ENCODE measurements at regions not wholly inside any gene's neighbourhood (a gene's known extent, or its start where the extent isn't known, plus 50 kb on each side); places are given as distances from the start of the nearest gene placed in this dataset.
"Not testable (repeated sequence)": the region's sequence is repeated elsewhere in the genome, so short reads cannot be mapped to it uniquely, and the experiment has no call there.

DNA sequence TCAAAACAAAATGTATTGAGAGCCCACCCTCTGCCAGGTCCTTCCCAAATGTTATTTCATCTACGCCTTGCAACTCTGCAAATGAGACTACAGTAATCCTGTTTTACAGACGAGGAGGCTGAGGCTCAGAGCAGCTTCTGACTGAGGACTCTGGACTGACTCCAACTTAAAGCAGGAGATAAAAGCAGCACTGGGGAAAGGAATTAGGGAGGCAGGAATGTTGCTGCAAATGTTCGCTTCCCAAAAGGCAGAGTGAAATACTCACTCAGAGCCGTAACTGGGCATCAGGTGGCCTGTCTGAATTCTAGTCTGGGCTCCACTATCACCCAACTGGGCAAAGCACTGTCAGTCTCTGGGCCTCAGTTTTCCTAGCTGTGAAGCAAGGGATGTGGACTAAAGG is 94.7 kb upstream of the SRD5A3 start:
- peak; percentile 42 for DNase-seq (ENCODE audit: low read depth, low spot score)

DNA sequence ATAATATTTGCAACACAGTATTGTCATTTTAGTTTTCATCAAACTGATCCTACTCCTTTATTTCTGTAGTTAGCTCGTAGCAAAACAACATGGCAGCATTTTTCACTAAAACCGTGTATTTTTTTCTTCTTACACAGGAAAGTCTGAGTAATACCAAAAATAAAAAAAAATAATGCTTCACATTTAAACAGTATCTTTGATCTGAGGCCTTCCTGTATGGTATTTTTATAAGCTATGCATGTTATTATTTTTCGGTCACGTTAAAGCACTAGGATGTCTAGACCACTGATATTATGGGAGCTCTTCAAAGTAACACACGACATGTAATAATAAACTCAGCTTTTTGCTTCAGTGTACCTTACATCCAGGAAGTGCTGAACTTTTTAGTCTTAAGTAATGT is 94.1 kb upstream of the SRD5A3 start:
- no peak for DNase-seq (ENCODE audit: low read depth, low spot score)

DNA sequence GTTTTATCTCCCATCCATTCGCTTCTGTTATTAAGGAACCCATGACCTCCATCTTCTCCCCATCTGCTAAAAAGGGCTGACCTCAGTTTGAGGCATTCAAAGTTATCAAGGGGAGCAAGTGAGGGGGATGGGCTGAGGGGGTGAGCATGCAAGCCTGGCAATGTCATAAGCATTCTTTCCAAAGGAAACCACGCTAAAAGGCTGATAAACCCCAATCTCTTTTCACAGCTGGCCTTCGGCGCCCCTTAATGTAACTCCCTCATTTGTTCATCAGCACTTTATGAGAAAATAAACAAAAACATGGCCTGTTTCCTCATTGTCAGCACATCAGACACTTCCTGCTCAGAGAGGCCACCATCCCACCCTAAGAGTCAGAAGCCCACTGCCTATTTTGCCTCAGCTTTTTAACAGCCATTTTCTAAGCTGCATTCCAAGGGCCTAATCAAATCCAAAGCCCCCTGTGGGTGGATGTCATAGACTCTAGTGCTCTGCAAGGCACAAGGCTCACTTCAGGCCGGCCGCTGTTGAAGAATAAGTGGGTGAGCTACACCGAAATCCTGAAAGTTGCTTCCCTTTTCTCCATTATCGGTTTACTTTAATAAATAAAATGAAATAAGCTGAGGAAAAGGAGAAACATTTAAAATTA is 92.0 kb upstream of the SRD5A3 start:
- no peak for DNase-seq (ENCODE audit: low read depth, low spot score)

DNA sequence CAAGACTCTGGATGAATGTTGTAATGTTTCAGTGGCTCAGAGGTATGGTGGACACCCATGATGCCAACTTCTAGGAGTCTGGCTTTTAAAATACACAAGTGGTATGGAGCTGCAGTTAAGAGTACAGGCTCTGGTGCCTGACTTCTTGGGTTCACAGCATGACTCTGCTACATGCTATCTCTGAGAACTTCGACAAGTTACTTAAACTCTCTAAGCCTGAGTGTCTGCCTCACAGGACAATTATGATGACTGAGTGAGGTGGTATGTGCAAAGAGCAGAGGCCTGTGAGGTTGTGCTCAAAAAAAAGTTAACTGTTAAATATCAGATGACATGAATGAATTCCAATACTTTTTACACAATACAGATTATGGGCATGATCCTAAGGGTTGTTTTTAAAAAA is 90.9 kb upstream of the SRD5A3 start:
- DNase-seq (ENCODE audit: low read depth, low spot score), result peak; percentile 28

- DNase-seq (ENCODE audit: low read depth, low spot score), result peak; percentile 64
Observed at GRCh38 chr4:55256787-55257186, 89.3 kb upstream of the SRD5A3 start.

DNA sequence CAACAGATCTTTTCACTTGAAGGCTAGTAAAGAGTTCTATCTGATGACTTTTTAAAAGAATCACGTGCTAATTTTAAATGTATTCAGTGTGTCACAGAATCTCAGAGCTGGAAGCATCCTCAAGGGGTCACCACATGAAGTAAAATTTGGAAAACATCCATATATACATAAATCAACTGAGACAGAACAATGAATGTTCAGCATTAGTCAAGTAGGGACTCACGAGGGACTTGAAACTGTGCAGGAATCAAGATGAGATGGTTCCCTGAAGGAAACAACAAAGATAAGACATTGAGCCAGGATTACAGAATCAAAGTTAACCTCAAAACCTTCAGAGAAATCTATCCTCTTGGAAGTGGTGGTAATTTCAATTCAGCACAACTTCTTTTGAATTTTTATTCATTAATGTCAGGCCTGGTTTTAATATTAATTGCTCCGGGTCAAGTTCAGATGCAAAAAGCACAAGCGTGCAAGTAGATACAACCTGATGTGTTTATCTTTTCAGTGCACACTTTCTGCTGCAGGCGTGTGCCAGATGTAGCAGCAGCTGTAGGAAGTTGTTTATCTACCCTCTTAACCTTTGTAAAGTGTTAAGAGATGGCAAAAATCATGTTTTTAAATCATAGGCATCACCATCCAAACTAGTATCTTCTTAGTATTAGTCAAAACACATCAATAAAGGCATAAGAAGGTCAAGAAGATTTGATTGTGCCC is 87.7 kb upstream of the SRD5A3 start:
- DNase-seq (ENCODE audit: low read depth, low spot score), result no peak

DNA sequence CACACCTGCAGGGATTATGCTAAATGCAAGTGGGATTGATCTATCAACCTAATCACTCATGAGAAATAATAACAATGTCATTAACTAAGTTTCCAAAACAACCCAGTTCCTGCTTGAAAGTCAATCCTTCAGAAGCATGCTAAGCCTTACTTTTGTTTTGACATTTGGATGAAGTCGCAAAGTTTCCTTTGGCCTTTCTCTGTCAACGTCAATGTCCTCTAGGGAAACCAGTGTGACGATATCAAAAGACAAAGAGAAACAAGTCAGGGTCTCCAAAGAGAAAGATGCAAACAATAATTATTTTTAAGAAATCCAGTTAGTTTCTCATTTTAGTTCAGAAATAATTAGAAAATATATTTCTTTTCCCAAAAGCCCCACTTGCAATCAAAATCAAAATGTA is 86.7 kb upstream of the SRD5A3 start:
- DNase-seq (ENCODE audit: low read depth, low spot score), result no peak

GRCh38 chr4:55269470-55269869 is 76.6 kb upstream of the SRD5A3 start:
- DNase-seq (ENCODE audit: low read depth, low spot score), result no peak

DNA sequence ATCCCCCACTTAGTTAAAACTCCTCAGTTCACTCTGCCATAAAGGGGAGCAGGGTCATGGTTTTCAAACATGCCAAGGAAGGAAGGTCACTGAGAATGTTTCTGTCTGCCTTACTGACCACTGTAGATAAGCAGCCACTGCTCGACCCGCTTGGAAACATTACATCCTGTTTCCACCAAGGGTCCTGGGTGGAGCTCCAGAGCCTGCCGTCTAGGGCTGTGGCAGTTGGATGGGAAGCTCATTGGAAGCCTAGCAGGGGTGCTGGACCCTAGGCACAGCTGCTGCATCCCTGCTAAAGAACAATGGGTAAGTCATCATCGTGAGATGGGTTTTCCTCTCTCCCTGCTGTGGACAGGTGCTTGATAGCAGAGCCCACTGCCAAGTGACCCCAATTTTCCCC is 76.0 kb upstream of the SRD5A3 start:
- no peak for DNase-seq (ENCODE audit: low read depth, low spot score)

DNA sequence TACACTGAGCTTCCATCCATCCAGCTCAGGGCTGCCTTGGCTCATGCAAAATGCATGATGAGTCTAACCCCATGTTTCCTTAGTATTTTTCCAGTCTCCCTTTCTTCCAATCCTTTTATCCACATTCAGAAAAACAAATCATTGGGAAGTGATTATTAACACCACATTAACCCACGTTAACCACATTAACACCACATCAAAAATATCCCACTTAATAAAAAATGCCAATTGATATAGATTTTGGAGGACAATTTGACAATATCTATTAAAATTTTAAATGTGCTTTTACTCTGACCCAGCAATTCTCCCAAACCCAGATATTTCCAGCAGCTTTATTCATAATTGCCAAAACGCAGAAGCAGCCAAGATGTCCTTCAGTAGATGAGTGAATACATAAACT is 75.6 kb upstream of the SRD5A3 start:
- DNase-seq (ENCODE audit: low read depth, low spot score), result no peak

DNA sequence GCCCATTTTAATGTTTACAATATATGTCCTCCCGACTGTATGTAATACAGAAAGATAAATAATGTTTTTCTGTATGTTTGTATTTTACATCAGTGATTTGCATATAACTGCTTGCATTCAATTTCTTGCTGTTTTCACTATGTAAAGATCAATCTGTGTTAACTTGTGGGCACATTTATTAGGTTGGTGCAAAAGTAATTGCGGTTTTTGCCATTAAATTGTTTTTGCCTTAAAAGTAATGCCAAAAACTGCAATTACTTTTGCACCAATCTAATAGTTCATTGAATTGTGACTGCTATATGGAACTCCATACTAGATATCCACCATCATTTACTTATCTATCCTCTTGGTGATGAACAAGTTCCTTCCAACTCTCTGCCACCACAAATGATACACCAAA is 73.9 kb upstream of the SRD5A3 start:
- DNase-seq (ENCODE audit: low read depth, low spot score), result no peak

DNA sequence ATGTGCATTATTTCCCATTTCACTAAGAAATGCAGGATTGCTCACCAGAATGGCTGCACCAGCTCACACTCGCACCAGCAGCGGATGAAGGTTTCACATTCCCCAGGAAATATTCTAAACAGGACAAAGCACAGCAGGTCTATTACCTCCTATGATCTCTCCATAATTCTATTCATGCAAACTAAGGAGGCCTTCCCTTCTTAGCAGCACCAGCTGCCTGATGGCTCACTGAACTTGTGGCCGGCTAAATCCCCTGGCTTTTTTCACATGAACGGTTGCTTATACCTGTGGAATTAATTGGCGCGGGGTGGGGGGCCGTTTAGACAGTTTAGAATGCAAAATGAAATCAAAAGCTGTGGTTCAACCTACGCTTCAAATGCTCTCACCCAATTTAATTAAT is 73.5 kb upstream of the SRD5A3 start:
- no peak for DNase-seq (ENCODE audit: low read depth, low spot score)

GRCh38 chr4:55277011-55277410 is 69.0 kb upstream of the SRD5A3 start:
- no peak for DNase-seq (ENCODE audit: low read depth, low spot score)

DNA sequence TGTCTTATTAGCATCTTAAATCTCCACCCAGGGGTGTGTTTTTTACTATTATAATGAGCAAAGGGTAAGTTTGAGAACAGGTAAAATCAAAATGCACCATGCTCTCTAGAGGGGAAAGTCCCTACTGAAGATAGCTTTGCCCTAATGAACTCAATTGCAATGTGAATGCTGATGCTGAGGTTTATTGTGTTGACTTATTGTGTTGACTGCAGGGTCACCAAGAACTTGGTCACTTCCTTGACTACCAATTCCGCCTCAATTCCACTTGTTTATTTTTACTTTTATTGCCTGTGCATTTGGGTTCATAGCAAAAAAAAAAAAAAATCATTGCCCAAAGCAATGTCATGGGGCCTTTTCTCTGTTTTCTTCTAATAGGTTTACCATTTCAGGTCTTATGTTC is 67.7 kb upstream of the SRD5A3 start:
- DNase-seq (ENCODE audit: low read depth, low spot score), result no peak

DNA sequence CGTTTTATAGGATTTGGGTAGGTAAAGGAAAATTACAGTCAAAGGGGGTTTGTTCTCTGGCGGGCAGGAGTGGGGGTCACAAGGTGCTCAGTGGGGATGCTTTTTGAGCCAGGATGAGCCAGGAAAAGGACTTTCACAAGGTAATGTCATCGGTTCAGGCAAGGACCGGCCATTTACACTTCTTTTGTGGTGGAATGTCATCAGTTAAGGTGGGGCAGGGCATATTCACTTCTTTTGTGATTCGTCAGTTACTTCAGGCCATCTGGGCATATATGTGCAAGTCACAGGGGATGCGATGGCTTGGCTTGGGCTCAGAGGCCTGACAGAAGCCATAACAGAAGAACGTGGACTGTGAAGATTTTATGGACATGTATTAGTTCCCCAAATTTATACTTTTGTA is 65.6 kb upstream of the SRD5A3 start:
- DNase-seq (ENCODE audit: low read depth, low spot score), result not testable (repeated sequence)

GRCh38 chr4:55281118-55281683 is 64.8 kb upstream of the SRD5A3 start:
- not testable (repeated sequence) for DNase-seq (ENCODE audit: low read depth, low spot score)

GRCh38 chr4:55284331-55284730 is 61.7 kb upstream of the SRD5A3 start:
- DNase-seq (ENCODE audit: low read depth, low spot score), result no peak

DNA sequence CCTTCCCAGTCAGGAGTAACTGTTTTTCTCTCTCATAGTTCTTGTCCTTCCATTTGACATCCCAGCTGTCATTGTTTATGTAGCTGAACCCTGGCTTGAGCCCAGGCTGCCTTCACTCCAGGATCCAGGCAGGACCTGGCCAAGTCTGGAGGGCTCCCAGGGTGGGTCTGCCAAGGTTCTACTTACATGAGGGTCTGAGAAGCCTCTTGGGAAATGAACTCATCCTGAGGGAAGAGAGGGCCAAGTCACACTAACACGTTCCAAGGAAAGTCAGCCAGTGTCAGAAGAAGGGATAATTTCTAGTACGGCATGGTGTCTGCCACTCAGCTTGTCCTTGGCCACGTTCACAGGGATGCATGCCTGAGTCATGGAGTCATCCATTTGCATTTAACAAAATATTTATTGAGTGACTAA is 54.8 kb upstream of the SRD5A3 start:
- DNase-seq (ENCODE audit: low read depth, low spot score), result no peak

DNA sequence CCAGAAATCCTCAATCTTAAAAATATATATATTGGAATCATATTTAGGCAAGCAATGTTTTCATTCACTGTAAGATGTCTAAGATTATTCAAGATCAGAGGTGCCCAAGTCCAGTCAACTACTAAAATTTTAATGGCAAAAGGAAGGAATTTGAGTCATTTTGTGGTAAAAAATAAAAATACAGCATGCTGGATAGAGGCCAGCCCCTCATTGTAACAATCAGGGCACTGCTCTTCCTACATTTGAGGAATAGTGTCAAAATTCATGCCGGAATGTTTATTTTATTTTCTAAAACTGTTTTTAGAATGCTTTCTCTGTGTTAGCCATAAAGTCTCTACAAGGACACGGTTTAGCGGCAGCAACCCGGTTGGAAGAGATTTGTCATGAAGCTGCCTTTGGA is 49.9 kb upstream of the SRD5A3 start:
- no peak for DNase-seq (ENCODE audit: low read depth, low spot score)
